ENCODE measurements at regions not wholly inside any gene's neighbourhood (a gene's known extent, or its start where the extent isn't known, plus 50 kb on each side); places are given as distances from the start of the nearest gene placed in this dataset.
A peak's percentile ranks its signal among the peaks of the same experiment; 100 is the strongest.

- no peak overlapping the region for H3K4me3 ChIP-seq (ENCODE audit: control insufficient read depth, low read depth, low read length)
- no peak for DNase-seq (ENCODE audit: low read depth)
- no peak for TF ChIP-seq CTCF (conservative IDR thresholded peaks at IDR 0.05; ENCODE audit: control insufficient read depth, insufficient read depth, low read depth, low read length)
Measured at GRCh38 chr1:14090062-14090461, 390.1 kb downstream of the PRDM2 start.

- DNase-seq (ENCODE audit: low read depth) = no peak
- no peak for TF ChIP-seq CTCF (conservative IDR thresholded peaks at IDR 0.05; ENCODE audit: control insufficient read depth, insufficient read depth, low read depth, low read length)
- H3K4me3 ChIP-seq (ENCODE audit: control insufficient read depth, low read depth, low read length) = no peak overlapping the region
Measured at GRCh38 chr1:14090531-14090930, 390.5 kb downstream of the PRDM2 start.

GRCh38 chr1:14094611-14095400, 394.8 kb downstream of the PRDM2 start:
- peak; percentile 46 for TF ChIP-seq CTCF (conservative IDR thresholded peaks at IDR 0.05; ENCODE audit: control insufficient read depth, insufficient read depth, low read depth, low read length)
- DNase-seq (ENCODE audit: low read depth) = peak; percentile 25
- H3K4me3 ChIP-seq (ENCODE audit: control insufficient read depth, low read depth, low read length) = no peak overlapping the region

- no peak for DNase-seq (ENCODE audit: low read depth)
- no peak for TF ChIP-seq CTCF (conservative IDR thresholded peaks at IDR 0.05; ENCODE audit: control insufficient read depth, insufficient read depth, low read depth, low read length)
Measured at GRCh38 chr1:14098294-14098913, 398.4 kb downstream of the PRDM2 start.

GRCh38 chr1:14100444-14100843, 400.5 kb downstream of the PRDM2 start:
- no peak overlapping the region for H3K4me3 ChIP-seq (ENCODE audit: control insufficient read depth, low read depth, low read length)
- no peak for DNase-seq (ENCODE audit: low read depth)
- no peak for TF ChIP-seq CTCF (conservative IDR thresholded peaks at IDR 0.05; ENCODE audit: control insufficient read depth, insufficient read depth, low read depth, low read length)

More at GRCh38 chr1:14098294-14098913, 398.4 kb downstream of the PRDM2 start:
- no peak overlapping the region for H3K4me3 ChIP-seq (ENCODE audit: control insufficient read depth, low read depth, low read length)

GRCh38 chr1:14100919-14101318, 400.9 kb downstream of the PRDM2 start:
- no peak for TF ChIP-seq CTCF (conservative IDR thresholded peaks at IDR 0.05; ENCODE audit: control insufficient read depth, insufficient read depth, low read depth, low read length)
- H3K4me3 ChIP-seq (ENCODE audit: control insufficient read depth, low read depth, low read length) = no peak overlapping the region
- no peak for DNase-seq (ENCODE audit: low read depth)
